HG03378 (cell line): ENCODE measurements at regions not wholly inside any gene's neighbourhood (a gene's known extent, or its start where the extent isn't known, plus 50 kb on each side); places are given as distances from the start of the nearest gene placed in this dataset.
"Not testable (repeated sequence)": the region's sequence is repeated elsewhere in the genome, so short reads cannot be mapped to it uniquely, and the experiment has no call there.

Experiments
- ATAC-seq: cut with Tn5 transposase; IDR thresholded peaks from one replicate; pipeline ENCODE4 v1.9.1; 2021; ENCODE audit warnings: mild to moderate bottlenecking, moderate library complexity; ENCODE audit not compliant: unreplicated experiment

DNA sequence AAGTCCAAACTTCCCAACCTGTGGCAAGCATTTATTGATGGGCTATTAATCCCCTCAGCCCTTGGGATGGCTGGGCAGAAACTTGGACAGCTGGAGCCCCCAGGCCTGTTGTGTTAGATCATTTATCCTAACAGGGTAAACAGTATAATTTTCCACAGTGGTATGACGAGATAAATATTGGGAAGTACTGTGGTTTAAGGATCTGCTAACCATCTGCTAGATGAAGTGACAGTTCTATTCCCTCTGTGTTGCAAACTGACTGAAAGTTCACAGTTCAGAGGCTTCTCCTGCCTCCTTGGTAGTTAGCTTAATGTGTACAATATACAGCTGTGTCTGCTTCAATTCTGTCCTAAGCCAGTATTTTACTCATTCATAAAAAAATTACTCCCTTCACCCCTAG, 127.5 kb upstream of the CHODL start:
- ATAC-seq: no peak

DNA sequence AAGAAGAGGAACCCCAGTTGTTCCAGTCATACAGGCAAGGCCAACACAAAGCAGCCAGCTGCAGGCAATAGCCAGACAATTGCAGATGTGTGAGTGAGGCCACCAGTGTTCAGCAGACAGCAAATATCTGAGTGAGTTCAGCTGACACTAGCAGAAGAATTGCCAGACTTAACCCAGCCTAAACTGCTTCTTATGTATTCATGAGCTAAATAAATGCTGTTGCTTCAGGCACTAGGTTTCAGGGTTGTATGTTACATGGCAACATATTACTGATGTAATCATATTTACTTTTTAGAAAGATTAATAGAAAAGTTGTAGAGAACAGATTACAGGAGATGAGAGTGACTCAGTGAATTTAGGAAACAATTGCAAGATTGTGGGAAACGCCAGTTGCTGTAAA, 129.8 kb upstream of the CHODL start:
- ATAC-seq: no peak

DNA sequence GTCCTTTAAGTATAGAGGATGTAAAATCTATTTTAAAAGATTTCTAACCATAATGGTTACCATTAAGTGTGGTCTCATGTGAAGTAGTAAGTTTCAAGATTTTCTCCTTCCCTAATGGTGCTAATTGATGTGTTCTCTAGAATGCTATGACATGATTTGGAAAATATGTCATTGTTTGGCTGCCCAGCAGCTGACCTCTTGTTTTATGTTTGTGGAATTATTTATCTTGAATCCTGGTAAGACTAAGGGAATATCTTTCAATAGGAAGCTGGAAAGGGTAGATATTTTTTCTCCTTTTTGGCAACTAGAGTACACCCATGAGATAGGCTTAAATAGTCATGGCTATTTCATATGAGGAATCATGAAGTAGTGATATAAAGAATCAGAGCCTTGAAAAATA, 139.8 kb upstream of the CHODL start:
- no peak for ATAC-seq

DNA sequence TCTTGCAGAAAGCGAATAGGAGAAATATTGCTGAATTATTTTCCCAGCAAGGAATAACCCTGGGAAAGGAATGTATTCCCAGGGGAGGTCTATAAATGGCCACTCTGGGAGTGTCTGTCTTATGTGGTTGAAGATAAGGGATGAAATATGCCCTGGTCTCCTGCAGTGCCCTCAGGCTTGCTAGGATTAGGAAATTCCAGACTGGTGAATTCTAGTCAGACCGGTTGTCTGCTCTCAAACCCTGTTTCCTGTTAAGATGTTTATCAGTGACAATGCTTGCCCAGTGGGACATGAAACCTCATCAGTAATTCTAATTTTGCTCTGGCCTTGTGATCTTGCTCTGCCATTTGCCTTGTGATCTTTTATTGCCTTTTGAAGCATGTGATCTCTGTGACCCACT, 148.2 kb upstream of the CHODL start:
- ATAC-seq: not testable (repeated sequence)

DNA sequence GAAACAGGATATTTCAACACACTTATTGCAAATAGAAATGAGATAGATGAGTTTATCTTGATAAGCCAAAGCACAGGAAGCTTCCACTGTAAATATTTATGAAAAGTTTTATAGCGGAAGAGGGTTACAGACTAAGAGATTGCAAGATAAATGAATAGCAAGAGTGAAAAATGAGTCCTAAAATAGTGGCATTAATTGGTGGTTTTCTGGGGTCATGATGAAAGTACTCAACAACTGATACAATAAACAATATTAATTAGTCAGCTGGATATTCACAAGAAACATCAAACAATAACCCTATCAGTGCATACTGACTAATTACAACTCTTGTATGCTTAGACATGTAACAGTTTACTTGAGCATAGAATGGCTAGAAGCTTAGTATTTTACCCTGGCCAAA, 154.8 kb upstream of the CHODL start:
- ATAC-seq: no peak

DNA sequence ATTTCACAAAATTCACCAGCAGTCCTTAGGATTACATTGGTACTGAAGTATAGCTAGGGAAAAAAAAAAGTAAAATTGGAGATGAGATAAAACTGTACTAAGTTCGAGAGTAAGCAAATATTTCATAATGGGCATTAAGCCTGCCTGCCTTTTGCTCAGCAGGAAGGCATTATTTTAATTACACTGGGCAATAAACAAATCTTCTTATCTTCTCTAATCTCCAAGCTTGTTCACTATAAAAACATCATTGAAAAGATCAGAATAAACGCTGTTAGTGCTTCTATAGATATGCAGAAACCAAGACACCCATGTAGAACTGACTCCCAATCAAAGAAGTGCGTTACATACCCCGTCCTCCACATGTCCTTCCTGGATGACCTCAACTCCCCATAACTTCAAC, 174.2 kb upstream of the CHODL start:
- ATAC-seq: no peak

DNA sequence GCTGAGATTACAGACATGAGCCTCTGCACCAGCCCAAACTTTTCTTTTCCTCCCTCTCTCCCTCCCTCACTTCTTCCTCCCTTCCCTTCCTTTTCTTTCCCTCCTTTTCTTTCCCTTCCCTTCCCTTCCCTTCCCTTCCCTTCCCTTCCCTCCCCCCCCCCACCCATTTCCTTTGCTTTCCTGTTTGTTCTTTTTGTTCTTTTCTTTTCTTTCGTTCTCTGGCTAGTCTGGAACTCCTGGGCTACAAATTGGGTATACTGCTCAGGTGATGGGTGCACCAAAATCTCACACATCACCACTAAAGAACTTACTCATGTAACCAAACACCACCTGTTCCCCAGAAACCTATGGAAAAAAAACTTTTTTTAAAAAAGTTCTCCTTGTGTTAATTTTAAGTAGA, 174.8 kb upstream of the CHODL start:
- ATAC-seq: no peak

DNA sequence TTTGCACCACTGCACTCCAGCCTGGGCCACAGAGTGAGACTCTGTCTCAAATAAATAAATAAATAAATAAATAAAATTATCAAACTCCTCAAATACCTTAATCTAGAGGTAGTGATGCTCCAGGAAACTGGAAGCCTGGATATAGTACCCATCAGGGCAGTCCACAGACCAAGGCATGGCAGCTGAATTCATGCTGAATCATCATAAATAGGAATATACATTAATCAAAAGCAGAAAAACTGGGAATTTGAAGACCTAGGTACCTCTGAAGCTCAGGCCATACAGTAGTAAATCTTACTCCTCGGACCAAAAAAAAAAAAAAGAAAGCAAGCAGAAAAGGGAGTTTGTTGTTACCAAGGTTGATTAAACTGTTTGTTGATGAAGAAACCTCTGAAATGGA, 184.2 kb upstream of the CHODL start:
- no peak for ATAC-seq

DNA sequence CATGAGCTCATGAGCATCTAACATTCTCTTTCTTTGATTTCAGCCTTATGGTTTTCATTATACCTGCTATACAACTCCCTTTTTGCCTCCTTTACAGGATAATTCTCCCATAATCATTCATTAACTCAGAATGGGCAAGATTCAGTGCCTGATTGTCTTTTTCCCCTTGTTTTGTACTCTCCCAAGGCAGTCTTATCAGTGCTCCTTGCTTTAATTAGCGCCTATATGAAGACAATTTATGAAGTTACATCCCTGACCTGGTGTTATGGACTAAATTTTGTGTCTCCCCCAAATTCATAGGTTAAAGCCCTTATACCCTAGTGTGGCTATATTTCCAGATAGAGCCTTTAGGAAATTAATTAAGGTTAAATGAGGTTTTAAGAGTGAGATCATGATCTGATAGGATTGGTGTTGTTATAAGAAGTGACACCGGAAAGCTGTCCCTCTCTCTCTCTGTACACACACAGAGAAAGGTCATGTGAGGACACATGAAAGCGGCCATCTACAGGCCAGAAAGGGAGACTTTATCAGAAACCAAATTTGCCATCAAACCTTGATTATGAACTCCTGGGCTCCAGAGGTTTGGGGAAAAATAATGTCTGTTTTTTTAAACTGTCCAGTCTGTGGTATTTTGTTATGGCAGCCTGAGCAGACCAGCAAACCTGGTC, 185.8 kb upstream of the CHODL start:
- no peak for ATAC-seq

DNA sequence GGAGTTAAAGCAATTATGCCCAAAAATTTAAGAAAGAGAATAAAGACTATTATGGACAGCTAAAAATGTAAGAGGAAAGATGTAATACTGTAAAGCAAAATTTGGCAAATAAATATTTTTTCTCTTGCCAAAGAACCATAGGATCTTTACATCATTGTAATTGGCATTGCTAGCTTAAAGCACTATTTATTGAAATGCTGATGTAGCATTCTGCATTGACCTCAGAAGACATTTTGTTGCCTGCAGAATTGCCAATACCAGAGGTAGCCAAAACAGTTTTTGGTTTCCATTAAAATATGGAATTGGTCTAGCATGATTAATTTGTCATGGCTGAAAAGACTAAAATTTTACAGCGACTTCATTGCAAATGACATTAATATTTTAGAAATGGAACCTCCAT, 191.5 kb upstream of the CHODL start:
- ATAC-seq: no peak

DNA sequence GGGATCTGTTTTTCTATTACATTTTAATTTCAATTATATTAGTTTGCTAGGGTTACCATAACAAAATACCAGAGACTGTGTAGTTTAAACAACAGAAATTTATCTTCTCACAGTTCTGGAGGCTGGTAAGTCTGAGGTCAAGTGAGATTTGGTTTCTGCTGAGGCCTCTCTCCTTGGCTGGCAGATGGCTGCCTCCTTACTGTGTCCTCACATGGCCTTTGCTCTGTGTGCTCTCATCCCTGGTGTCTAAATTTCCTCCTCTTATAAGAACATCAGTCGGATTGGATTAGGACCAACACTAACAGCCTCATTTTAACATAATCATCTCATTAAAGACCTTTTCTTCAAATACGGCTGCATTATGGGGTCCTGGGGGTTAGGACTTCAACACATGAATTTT, 195.2 kb upstream of the CHODL start:
- ATAC-seq: no peak

DNA sequence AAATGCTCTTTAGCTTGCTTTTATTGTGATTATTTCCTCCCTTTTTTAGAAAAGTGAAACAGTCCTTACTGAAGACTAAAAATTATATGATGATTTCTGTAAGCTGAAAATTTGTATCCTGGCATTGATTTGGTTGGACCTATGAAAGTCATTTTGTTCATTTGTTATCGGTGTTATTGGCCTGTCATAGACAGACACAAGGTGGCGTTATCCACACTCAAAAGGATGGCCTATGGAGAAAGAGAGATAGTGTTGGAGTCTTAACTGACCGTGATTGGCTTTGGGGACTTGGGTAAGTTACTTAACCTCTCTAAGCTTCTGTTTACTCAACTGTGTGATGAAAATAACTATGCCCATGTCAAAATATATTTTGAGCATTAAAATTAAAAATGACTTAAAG, 203.6 kb upstream of the CHODL start:
- no peak for ATAC-seq

DNA sequence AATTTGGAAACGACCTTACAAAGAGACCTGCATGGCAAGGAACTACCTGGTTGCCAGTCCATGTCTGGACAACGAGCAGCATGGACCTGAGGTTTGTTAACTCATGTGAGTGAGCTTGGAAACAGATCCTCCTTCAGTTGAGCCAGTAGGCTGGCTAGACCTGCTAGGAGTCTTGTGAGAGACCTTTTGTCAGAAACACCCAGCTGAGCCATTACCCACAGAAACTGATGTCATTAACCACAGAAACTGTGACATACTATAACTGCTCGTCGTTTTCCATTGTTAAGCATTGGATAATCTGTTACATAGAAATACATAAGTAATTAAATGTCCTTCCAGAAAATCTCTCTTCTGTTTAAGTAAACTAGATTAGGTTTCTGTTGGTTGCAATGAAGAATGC, 211.1 kb upstream of the C21orf91 start:
- ATAC-seq: no peak

DNA sequence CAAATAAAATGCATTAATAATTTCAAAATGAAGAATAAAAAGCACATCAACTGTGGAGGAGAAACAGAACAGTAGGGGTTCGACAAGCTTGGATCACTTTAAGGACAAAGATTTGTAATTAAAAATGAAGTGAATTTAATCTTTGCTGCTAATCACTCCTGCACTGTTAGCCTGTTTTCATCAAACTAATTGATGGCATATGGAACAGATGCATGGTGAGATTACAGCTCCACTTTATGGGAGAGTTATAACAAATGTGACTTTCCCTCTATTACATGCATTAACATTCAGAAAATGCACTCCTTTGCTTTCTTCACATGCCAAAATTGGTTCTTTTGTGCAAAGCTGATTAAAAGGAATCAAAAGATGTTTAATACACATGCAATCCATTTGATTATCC, 207.2 kb upstream of the C21orf91 start:
- ATAC-seq: no peak

DNA sequence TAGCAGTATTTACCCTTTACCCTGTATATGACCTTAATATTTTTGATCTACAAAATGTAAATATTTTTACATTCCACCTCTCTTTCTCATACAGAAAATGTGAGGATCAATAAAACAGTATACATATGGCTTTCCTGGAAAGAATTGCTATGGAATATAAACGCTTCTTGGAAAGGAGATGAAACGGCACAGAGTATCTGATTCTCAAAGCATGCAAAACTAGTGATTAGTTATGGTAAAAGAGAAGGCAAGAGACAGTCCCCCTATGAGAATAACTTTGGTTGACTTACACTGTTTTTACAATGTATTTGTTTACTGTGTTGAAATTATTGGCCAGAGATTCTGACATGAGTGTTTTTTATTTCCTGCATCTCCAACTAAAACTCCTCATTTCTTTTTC, 204.6 kb upstream of the C21orf91 start:
- ATAC-seq: no peak

DNA sequence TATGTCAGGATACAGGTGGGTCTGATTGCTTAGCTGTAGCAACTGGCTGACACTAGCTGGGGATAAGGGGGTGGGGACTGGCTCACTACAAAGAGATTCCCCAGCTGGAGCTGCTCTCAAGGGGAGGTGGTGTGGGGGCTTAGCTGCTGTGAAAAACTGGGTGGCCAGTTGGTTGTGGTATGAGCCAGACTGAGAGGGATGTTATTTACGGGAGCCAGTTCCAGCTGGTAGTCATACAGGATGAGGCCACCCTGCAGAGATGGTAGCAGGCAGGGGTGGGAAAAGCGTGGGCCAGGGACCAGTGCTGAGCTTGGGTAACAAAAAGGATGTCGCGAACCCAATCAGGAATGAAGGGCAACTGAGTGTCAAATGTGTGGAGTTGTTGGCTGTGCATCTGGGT, 204.0 kb upstream of the C21orf91 start:
- no peak for ATAC-seq

DNA sequence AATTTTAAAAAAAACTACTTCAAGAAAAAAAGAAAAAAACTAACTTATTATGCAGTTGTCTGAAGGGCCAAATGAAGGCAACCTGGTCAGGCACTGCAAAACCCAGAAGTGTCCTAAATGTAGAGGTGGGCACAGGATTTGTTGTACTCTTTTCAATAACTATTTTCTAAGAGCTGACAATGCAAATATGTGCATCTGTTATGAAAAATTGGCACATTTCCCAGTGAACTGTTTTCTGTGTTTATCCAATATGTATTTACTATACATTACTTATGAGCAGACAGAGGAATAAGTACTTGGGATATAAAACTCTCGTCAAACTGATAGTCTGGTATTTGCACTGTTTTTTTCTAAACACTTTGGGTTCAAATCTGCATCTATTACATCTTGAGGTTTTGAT, 188.0 kb upstream of the C21orf91 start:
- ATAC-seq: no peak

DNA sequence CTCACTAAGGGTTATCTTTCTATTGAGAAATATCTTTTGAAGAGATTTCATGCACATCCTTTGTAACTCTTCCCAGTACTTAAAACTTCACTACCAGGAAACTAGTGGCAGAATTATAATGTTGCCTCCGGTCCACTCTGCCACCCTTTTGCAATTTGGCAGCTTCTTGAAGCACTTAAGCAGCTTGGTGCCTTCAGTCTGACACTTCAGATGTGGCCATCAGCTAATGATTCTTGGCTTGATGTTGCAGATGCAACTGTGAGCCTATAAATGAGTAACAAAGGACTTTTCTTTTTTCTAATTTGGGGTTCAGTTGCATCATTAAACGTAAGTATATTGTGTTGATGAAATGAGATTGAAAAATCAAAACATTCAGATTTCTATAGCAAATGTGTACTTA, 187.5 kb upstream of the C21orf91 start:
- ATAC-seq: no peak

DNA sequence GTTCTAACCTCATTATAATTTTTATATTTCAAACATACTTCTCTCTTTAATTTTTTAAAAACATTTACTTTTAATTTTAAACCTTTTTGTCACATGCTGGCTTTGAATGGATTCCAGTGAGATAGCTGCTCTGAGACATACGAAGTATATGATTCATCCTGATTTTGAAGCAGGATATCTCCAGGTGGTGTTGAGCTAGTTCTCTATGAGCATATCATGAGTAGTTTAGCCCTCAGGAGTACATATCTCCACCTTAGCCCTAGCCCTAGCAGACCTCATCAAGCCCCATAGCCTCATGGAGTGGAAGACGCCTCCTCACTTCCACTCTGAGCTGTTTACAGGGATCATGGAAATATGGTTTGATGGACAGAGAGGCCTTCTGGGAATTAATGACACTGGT, 183.2 kb upstream of the C21orf91 start:
- ATAC-seq: no peak

DNA sequence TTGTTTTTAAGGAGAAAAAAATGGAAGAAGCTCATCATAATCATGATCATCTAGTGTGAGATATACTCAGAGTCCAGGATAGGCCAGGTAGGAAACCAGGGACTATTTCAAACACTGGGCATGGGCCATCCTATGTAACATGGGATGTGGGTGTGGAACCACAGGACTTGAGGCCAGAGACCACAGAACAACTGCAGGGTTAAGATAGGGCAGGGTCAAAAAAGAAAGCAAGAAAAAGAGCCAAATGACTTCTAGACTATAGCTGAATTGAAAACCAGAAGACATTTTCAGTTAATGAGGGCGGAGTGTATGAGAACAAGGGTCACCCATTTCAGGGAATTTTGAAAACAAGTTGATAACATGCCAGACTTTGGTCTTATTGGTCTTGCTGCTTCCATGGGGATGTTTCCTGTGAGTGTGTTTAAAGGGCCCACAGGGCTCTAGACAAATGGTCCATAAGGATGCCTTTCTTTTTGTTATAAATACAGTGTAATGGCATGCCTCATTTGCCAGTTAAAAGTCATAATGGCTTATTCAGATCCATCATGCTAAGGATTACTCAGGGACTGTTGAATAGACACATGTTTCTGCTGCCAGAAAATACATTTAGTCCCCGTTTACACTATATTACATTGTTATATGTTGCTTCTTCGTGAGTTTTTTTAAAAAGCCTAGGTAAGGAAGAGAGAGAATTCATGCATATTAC, 182.0 kb upstream of the C21orf91 start:
- no peak for ATAC-seq

DNA sequence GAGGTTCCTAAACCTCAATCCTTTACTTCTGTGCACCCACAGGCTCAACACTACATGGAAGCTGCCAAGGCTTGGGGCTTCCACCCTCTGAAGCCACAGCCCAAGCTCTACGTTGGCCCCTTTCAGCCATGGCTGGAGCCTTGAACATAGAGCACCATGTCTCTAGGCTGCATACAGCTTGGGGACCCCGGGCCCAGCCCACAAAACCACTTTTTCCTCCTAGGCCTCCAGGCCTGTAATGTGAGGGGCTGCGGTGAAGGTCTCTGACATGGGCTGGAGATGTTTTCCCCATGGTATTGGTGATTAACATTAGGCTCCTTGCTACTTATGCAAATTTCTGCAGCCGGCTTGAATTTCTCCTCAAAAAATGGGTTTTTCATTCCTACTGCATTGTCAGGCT, 179.4 kb upstream of the C21orf91 start:
- not testable (repeated sequence) for ATAC-seq

DNA sequence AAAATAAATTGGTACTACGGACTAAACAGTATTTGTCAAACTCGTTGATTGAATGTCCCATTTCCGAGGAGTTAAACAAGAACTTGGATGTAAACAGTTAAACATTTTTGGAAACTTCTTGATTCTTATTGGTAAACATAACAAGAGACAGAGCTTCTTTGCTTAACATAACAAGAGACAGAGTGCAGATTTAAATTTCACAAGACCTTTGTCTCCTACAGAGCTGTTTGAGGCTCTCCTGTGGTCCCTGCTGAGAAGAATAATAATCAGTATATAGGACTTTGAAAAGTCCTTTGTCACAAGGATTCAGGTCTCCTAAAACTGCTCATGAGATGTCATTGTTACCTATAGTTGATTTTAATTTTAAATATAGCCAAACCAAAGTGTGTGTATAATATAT, 170.6 kb upstream of the C21orf91 start:
- ATAC-seq: no peak

DNA sequence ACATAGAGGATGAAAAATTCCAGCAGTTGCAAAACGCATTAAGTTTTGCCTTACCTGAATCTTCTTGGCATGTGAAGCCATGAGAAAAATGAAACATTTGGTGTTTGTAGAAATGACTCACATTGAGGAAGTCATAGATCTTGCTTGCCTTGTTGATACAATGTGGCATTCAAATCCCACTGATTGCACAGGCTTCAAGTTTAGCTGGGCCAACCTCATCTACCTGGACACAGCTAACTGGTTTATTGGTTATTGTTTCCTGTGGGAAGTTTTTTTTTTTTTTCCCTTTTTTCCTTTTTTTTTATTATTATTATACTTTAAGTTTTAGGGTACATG, 168.9 kb upstream of the C21orf91 start:
- no peak for ATAC-seq
